ENCODE measurements at regions not wholly inside any gene's neighbourhood (a gene's known extent, or its start where the extent isn't known, plus 50 kb on each side); places are given as distances from the start of the nearest gene placed in this dataset.

- ChIA-PET CTCF (ENCODE audit: partially characterized antibody) (no interaction called here), POLR2A (ENCODE audit: partially characterized antibody) (no interaction called here)
- no peak overlapping the region for H3K14ac ChIP-seq (ENCODE audit: insufficient read length)
- H3K9me3 ChIP-seq (ENCODE audit: insufficient read depth in 2 of 2, low read depth in 1 of 2, low read length in 1 of 2) = no peaks in the 10 kb centered on the region
- no peak overlapping the region for H4K5ac ChIP-seq (ENCODE audit: insufficient read length, low read depth, low read length)
- H3K4ac ChIP-seq (replicated peaks; ENCODE audit: insufficient read length, low read depth, low read length) = no peak overlapping the region
- no peaks in the 10 kb centered on the region for H3K23me2 ChIP-seq (ENCODE audit: low read depth, low read length)
- no peaks in the 10 kb centered on the region for H3K79me1 ChIP-seq (ENCODE audit: low read depth, low read length)
- H4K20me1 ChIP-seq (replicated peaks in 1 of 2; ENCODE audit: control insufficient read depth in 1 of 2, insufficient read depth in 2 of 2, low read length in 2 of 2) = no peaks in the 10 kb centered on the region
- FAIRE-seq = no peak
- H3K4me3 ChIP-seq (ENCODE audit: extremely low read depth in 1 of 4, insufficient read depth in 2 of 4, low read depth in 3 of 4, low read length in 4 of 4) = no peak overlapping the region
- no peak overlapping the region for H4K91ac ChIP-seq (replicated peaks; ENCODE audit: insufficient read length, low read length)
- no peak overlapping the region for H2BK5ac ChIP-seq (ENCODE audit: low read depth, low read length)
- WGBS, 2 experiments (ENCODE audit: extremely low coverage in 1 of 2, insufficient coverage in 1 of 2, insufficient read length in 1 of 2, insufficient replicate concordance in 2 of 2, low coverage in 1 of 2, low lambda C conversion rate in 2 of 2, missing lambda C conversion rate in 1 of 2) = 96% methylated on average over 1 of the region's 1 CpG; no CpG with 5 or more reads in 1 of the 2 experiments
- no peak overlapping the region for H3K4me2 ChIP-seq (ENCODE audit: insufficient read depth in 1 of 2, low read depth in 2 of 2, low read length in 2 of 2)
- no peak overlapping the region; a peak in 1 of 7 replicates for H3K9ac ChIP-seq (replicated peaks in 1 of 4; ENCODE audit: extremely low read depth in 1 of 4, low read depth in 3 of 4, low read length in 3 of 4)
- DNase-seq (ENCODE audit: low read depth in 1 of 2, low spot score in 2 of 2) = no peak
- H3K4me1 ChIP-seq (replicated peaks in 1 of 4; ENCODE audit: control insufficient read depth in 3 of 4, insufficient read depth in 4 of 4, low read length in 3 of 4) = no peaks in the 10 kb centered on the region
- H3K27me3 ChIP-seq (replicated peaks in 1 of 4; ENCODE audit: control insufficient read depth in 3 of 4, extremely low read depth in 1 of 4, insufficient read depth in 3 of 4, low read length in 3 of 4) = no peaks in the 10 kb centered on the region
- no peak overlapping the region for H4K8ac ChIP-seq (ENCODE audit: extremely low read depth, insufficient read depth, low read length)
- H2BK12ac ChIP-seq (ENCODE audit: low read depth, low read length) = no peak overlapping the region
- no peak overlapping the region for H3K56ac ChIP-seq (replicated peaks; ENCODE audit: insufficient read length, low read depth, low read length)
- no peak overlapping the region for H2BK120ac ChIP-seq (replicated peaks; ENCODE audit: low read depth, low read length)
- no peak overlapping the region for H2AK5ac ChIP-seq (ENCODE audit: low read depth, low read length)
- no peak overlapping the region for H3K27ac ChIP-seq (ENCODE audit: low read depth, low read length)
- H3K23ac ChIP-seq (ENCODE audit: insufficient read length) = no peak overlapping the region
- no peak overlapping the region for H3K18ac ChIP-seq (ENCODE audit: extremely low read depth, low read length)
- no peaks in the 10 kb centered on the region for H3K79me2 ChIP-seq (ENCODE audit: control insufficient read depth in 1 of 2, insufficient read depth in 2 of 2, low read length in 2 of 2)
- H2AFZ ChIP-seq (ENCODE audit: low read length) = no peak overlapping the region
- no peak overlapping the region for H2BK20ac ChIP-seq (ENCODE audit: low read length)
- no peak overlapping the region for H2BK15ac ChIP-seq (ENCODE audit: low read length)
- H3K36me3 ChIP-seq (ENCODE audit: control insufficient read depth in 2 of 4, insufficient read depth in 4 of 4, low read length in 3 of 4) = no peaks in the 10 kb centered on the region
- TF ChIP-seq GTF2F1 (IDR thresholded peaks at IDR 0.05; ENCODE audit: borderline replicate concordance, low read depth, low read length) (no peak), MAX (IDR thresholded peaks at IDR 0.05) (no peak), PHF8 (conservative IDR thresholded peaks at IDR 0.05; ENCODE audit: low read depth, low read length) (no peak), YY1 (IDR thresholded peaks at IDR 0.05; ENCODE audit: low read depth, low read length) (no peak), HDAC2 (IDR thresholded peaks at IDR 0.05; ENCODE audit: borderline replicate concordance in 1 of 2, low read depth in 2 of 2, low read length in 2 of 2) (no peak), HDAC6 (IDR thresholded peaks at IDR 0.05; ENCODE audit: low read depth, low read length) (no peak), SUZ12 (IDR thresholded peaks at IDR 0.05; ENCODE audit: low read length) (no peak), TAF7 (optimal IDR thresholded peaks at IDR 0.05; ENCODE audit: borderline replicate concordance, low read depth, low read length) (no peak), ATF3 (IDR thresholded peaks at IDR 0.05; ENCODE audit: insufficient read depth, low read depth, low read length) (no peak), SRF (IDR thresholded peaks at IDR 0.05; ENCODE audit: low read depth, low read length) (no peak), TAF1 (IDR thresholded peaks at IDR 0.05; ENCODE audit: low read depth, low read length) (no peak)
Observed at GRCh38 chr2:185127412-185127811, 529.1 kb downstream of the ZNF804A start.

Data from H1 (cell line).